ENCODE measurements at regions not wholly inside any gene's neighbourhood (a gene's known extent, or its start where the extent isn't known, plus 50 kb on each side); places are given as distances from the start of the nearest gene placed in this dataset.

- intact Hi-C loops (cut with micrococcal nuclease): no loop called here
- ATAC-seq: no peak
Measured at GRCh38 chr5:123997064-123997461, 485.1 kb downstream of the CSNK1G3 start.

More at GRCh38 chr5:123997064-123997461, 485.1 kb downstream of the CSNK1G3 start:
- no TSS peak for BruUV-seq (replicated peaks)
- no peak for DNase-seq (ENCODE audit: low read depth, low spot score)
- H3K4me3 ChIP-seq (replicated peaks in 1 of 2; ENCODE audit: low read depth in 1 of 2, low read length in 2 of 2): no peak overlapping the region
- TF ChIP-seq REST (IDR thresholded peaks at IDR 0.05; ENCODE audit: low read depth): no peak
- no peak for TF ChIP-seq CBX3 (IDR thresholded peaks at IDR 0.05; ENCODE audit: low read depth)
- TF ChIP-seq CTCF (IDR thresholded peaks at IDR 0.05 in 2 of 3, conservative IDR thresholded peaks at IDR 0.05 in 1 of 3; ENCODE audit: borderline replicate concordance in 1 of 3, insufficient read depth in 1 of 3, low read depth in 2 of 3, low read length in 2 of 3): no peak
- TF ChIP-seq ZFX (IDR thresholded peaks at IDR 0.05): no peak
- TF ChIP-seq ZBTB33 (IDR thresholded peaks at IDR 0.05; ENCODE audit: extremely low read depth, insufficient replicate concordance, low read length): no peak
- TF ChIP-seq POLR2A (IDR thresholded peaks at IDR 0.05; ENCODE audit: borderline replicate concordance, extremely low read depth, insufficient read depth, insufficient read length): no peak
- TF ChIP-seq EGR1 (IDR thresholded peaks at IDR 0.05; ENCODE audit: low read depth): no peak
- TF ChIP-seq SP1 (IDR thresholded peaks at IDR 0.05; ENCODE audit: low read depth): no peak
- TF ChIP-seq MAX (IDR thresholded peaks at IDR 0.05): no peak
- TF ChIP-seq SRF (IDR thresholded peaks at IDR 0.05; ENCODE audit: low read depth): no peak
- no peak for TF ChIP-seq TCF7L2 (IDR thresholded peaks at IDR 0.05; ENCODE audit: borderline replicate concordance, extremely low read depth, insufficient read depth, insufficient read length)
- TF ChIP-seq EZH2 (IDR thresholded peaks at IDR 0.05): no peak
- TF ChIP-seq ATF3 (IDR thresholded peaks at IDR 0.05): no peak
- H3K4me1 ChIP-seq (ENCODE audit: control insufficient read depth in 1 of 2, insufficient read depth in 2 of 2, low read length in 2 of 2): no peaks in the 10 kb centered on the region
- RAD21 ChIA-PET (ENCODE audit: low non-redundant PET in 1 of 2, low total read pairs in 2 of 2, uncharacterized antibody in 2 of 2, unreplicated experiment in 2 of 2): no interaction called here
- H3K9me2 ChIP-seq (ENCODE audit: insufficient read depth): no peaks in the 10 kb centered on the region
- H4K20me1 ChIP-seq (ENCODE audit: insufficient read depth): no peaks in the 10 kb centered on the region
- H3K9me3 ChIP-seq (ENCODE audit: control insufficient read depth in 1 of 2, insufficient read depth in 1 of 2, low read depth in 1 of 2, low read length in 2 of 2): no peaks in the 10 kb centered on the region
- no peak overlapping the region for H3K4me2 ChIP-seq (ENCODE audit: low read length)
- no peaks in the 10 kb centered on the region for H3K27me3 ChIP-seq (ENCODE audit: insufficient read depth, low read length)
- H3K36me3 ChIP-seq (ENCODE audit: control insufficient read depth in 1 of 2, insufficient read depth in 2 of 2, low read length in 2 of 2): no peaks in the 10 kb centered on the region
- H3K79me2 ChIP-seq (ENCODE audit: insufficient read depth, low read length): no peaks in the 10 kb centered on the region
- no peak overlapping the region for H2AFZ ChIP-seq (ENCODE audit: low read depth, low read length, poor library complexity, severe bottlenecking)
- no peak overlapping the region for H3K27ac ChIP-seq (ENCODE audit: low read depth, low read length)
- H3K9ac ChIP-seq (ENCODE audit: low read length): no peak overlapping the region
- POLR2A ChIA-PET: no interaction called here
- CTCF ChIA-PET: no interaction called here

Measured in HCT116 (cell line).